ENCODE measurements at regions not wholly inside any gene's neighbourhood (a gene's known extent, or its start where the extent isn't known, plus 50 kb on each side); places are given as distances from the start of the nearest gene placed in this dataset.

DNA sequence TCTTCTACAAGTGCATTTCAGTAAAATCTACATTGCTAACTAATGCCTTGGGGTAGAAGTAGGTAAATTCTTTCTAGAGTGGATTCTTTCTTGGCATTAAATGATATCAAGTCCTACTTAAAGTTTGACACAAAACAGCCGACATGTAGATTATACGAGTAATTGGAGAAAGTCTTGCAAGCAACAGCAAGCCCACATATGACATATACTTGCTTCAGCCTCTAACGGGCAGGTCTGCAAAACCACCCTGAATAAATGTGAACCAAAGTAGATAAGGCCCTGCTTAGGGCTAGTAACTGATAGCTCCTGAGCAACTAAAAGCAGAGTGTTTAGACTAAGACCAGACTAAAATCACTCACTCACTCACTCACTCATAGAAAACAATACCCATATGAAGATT, 203.2 kb downstream of the LTN1 start:
- no peak for DNase-seq (ENCODE audit: low read depth)

DNA sequence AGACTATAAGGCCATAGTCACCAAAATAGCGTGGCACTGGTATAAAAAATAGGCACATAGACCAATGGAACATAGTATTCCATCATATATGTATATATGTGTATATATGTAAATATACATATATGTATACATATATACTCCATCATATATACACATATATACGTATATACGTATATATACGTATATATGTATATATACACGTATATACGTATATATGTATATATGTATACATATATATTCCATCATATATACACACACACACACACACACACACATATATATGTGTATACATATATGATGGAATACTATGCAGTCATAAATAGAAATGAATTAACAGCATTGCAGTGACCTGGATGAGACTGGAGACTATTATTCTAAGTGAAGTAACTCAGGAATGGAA, 204.6 kb downstream of the LTN1 start:
- no peak for DNase-seq (ENCODE audit: low read depth)

DNA sequence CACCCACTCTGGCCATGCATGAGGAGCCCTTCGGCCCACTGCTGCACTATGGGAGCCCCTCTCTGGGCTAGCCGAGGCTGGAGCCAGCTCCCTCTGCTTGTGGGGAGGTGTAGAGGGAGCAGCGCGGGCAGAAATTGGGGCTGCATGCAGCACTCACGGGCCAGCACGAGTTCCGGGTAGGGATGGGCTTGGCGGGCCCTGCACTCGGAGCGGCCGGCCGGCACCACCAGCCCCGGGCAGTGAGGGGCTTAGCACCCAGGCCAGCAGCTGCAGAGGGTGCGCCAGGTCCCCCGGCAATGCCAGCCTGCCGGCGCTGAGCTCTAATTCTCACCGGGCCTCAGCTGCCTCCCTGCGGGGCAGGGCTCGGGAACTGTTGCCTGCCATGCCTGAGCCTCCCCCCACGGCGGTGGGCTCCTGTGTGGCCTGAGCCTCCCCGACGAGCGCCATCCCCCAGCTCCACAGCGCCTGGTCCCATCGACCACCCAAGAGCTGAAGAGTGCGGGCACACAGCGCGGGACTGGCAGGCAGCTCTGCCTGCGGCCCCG, 209.0 kb downstream of the LTN1 start:
- DNase-seq (ENCODE audit: low read depth) = no peak

DNA sequence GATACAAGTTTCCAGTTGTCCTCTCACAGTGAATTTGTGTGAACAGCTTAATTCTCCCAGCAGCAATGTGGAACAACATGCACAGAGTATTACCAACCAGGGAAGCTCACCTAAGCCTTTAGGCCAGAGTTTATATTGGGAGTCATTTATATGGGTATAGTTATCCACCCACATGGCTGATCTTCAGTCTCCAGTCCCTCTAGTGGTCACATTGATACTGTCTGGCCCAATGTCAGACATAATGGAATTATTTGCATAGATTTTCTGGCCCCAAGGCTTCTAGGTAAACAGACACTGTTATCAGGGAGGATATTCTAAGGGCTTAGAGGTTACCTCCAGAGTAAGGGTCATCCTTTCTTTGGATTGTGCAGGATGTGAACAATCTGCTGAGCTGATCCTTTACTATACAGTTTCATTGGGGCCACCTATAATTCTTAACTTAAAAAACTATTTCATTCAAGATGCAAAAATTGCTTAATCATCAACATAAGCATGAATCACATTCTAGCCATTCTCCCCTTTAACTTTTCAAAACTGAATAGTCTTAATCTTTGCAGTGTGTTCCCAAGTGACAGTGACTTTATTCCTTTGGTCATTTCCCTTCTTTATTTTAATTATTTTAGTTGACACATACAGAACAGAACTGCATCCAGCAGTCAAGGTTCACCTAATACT, 210.9 kb downstream of the LTN1 start:
- DNase-seq (ENCODE audit: low read depth) = peak; percentile 42

DNA sequence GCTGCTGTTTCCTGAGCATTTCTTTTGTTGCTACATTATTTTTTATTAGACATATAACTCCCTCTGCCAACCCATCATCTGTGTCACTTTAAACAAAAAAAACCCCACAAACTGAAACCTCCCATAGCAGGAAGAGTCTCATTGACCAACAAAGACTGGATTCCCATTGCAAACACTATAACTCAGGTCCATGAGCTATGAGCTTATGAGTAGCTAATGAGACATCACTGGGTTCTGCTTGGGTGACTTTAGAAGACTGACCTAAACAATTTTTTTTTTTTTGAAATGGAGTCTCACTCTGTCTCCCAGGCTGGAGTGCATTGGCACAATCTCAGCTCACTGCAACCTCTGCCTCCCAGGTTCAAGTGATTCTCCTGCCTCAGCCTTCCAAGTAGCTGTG, 212.8 kb downstream of the LTN1 start:
- DNase-seq (ENCODE audit: low read depth) = peak; percentile 89

DNA sequence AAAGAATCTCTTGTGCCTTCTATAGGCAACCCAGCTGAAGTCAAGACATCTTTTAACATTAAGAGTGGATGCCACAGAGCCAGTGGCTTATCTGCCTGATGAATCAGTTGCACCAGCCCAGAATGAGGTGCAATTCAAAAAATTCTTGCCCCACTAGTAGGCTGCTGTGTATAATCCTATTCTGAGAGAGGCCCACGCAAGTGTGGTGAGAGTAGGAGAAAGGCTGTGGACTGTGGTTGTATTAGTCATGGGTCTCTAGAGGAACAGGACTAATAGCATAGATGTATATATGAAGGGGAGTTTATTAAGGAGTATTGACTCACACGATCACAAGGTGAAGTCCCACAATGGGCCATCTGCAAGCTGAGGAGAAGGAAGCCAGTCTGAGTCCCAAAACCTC, 216.4 kb downstream of the LTN1 start:
- DNase-seq (ENCODE audit: low read depth) = peak; percentile 86

DNA sequence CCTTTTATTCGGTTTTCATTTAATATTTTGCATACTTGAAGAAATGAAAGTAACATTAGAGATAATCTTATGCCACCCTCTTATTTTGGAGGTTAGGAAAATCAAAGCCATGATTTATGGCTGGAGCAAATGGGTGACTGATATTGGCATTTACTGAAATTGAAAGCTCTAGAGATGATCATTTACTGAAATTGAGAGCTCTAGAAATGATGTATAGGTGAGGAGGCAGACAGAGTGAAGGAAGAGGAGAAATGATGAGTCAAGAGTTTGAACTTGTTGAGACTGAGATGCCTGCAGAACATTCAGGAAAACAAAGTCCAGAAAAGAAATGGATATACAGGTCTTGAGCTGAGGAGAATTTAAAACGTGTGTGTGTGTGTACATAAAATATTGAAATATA, 217.6 kb downstream of the LTN1 start:
- no peak for DNase-seq (ENCODE audit: low read depth)

DNA sequence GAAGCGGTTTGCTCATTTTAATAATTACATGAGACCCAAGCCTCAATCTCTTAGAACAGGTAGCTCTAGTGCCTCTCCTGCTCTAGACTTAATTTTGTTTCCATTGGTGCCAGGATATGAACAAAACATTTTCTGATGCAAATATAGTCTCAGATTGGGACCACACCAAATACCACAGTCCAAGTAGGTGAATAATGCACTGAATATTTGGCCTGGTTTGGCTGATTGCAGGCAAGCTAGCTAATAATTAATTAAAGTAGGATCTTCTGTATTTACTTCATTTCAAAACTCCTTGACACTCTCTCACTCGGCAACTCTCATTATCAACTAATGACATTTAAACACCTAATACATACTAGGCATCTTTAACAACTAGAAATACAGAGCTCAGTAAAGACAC, 219.6 kb downstream of the LTN1 start:
- DNase-seq (ENCODE audit: low read depth) = peak; percentile 90

DNA sequence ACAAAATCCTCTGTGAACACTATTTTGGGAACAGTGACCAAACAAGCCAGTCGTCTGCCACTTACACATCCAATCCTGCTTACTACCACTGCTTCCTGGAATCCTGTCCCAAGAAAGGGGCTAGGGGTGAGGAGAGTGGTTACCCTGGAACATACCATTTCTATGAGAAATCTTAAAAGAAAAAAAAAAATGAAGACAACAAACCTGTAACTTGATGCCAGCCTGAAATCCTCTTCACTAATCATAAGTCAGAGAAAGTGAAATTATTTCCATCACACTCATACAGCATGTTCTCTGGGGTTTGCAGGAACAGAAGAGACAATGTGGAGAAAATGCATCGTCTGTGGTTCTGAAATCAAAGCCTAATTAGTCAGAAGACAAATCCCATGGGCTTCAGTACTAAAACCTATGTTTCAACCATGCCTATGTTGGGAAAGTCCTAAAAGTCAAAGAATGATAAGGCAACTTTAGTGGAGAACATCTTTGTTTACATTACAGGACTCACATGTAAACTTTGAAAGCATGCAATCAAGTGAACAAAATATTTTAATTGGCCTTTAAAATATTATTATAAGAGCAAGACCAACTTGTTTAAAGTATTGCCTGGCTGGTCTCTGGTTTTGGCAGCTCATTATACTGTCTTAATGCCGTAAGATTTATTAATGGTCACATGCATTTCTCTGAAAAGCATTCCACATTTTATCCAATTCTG, 220.7 kb downstream of the LTN1 start:
- DNase-seq (ENCODE audit: low read depth) = peak; percentile 95

DNA sequence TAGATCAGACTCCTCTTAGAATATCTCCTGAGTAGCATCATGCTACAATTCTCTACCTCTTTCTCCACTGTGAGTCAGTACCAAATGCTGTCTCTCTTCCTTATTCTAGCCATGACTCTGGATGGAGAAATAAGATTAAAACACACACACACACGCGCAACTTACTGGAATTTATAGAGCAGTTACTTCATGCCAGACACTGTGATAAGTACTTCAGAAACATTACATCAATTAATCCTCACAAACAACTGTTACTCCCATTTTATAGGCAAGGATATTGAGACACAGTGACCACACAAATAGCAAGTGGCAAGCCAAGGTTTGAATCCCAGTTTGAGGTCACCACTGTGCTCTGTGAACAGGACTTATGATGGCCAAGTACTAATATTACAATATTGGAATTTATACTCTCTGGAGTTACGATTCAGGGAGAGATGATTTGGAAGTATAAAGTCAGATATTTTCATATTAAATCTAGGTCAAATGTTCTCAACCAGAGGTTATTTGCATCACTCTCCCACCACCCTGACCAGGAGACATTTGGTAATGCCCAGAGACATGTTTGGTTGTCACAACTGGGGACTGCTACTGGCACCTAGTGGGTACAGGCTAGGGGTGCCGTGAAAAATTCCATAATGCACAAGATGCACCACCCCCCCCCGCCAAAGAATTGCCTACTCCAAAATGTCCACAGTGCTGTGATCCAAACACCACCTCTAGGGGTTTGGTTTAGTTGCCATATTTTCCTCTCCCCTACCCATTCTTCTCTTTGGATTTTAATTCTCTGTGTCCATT, 221.6 kb downstream of the LTN1 start:
- peak; percentile 40 for DNase-seq (ENCODE audit: low read depth)

DNA sequence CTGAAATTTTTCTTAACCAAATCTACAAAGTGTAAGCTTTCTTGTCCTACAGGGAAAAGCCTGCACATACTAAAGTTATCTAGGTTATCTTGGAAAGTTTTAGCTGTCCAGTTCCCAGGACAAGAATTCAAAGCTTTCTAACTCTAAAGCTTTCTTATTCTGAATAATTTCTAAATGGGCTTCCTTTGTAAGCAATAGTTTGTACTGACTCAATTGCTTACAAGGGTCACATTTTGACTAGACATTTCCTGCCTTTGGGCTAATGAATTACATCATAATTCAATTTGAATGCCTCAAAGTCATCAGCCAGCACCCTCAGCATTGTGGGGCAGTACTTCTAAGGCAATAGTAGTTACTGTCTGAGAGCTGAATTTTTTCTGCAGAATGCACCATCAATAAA, 223.0 kb downstream of the LTN1 start:
- DNase-seq (ENCODE audit: low read depth) = peak; percentile 75

DNA sequence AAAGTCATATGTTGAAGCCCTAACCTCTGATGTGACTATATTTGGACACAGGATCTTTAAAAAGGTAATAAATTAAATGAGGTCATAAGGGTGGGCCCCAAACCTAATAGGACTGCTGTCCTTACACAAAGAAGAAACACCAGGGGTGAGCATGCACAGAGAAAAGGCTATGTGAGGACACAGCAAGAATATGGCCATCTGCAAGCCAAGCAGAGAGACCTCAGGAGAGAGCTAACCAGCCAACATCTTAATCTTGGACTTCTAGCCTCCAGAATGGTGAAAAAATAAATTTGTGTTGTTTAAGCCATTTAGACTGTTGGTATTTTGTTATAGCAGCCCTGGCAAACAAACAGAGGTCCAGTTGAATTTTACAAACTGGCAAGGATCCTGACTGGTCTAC, 223.9 kb downstream of the LTN1 start:
- DNase-seq (ENCODE audit: low read depth) = no peak

DNA sequence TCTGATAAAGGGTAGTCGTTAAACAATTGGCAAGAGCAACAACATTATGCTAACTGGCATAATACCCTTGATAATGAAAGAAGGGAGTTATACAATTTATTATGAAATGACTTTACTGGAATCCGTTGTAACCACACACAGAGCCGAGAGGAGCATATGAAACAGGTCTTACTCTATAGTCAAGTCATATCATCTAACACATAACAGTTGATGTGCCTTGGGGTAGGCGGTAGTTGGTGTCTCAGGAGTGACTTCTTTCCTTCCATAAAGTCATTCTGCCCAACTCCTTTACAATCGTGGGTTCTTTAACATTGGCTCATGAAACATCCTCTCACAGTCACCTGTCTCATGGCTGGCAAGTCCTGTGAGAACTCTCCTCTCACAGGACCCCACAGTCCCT, 225.2 kb downstream of the LTN1 start:
- DNase-seq (ENCODE audit: low read depth) = no peak

DNA sequence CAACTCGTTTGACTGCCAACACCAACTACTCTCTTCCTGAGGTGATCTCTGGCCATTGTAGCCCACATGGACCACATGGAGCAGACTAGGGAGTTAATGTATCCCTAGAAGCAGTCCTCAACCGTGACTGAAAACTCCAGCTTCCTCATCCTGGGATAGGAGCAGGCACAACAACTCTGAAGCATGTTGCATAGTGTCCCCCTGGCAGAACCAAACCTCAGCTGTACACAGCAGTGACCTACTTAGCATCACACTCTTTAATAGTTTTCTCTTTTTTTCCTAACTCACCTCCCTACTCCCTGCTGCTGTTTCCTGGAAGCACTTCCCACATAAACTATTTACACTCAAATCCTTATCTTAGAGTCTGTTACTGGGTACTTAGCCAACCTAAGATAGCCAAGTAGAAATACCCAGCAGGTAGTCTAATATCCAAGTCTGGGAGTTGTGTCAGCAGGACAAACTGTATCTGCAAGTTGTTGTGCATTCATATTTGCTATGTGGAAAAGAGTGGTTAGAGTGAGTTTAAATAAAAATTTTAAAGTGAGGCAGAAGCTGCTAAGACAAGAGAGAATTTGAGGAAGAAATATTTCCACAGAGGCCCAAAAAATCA, 228.8 kb downstream of the LTN1 start:
- DNase-seq (ENCODE audit: low read depth) = no peak

DNA sequence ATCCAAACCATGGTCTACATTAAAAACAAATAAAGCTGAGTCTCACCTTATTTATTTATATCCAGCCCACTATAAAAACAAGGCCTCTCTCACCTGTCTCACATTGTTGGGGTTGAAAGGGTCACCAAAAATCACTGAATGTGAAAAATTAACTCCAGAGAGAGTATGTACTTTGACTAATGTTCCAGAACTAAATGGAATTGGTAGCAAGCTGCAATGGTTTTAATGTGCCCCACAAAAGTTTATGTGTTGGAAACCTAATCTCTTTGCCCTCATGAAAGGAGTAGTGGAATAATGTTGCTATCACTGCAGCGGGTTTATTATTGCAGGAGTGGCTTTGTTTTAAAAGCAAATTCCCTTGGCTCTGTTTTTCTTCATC, 230.3 kb downstream of the LTN1 start:
- DNase-seq (ENCODE audit: low read depth) = peak; percentile 56

DNA sequence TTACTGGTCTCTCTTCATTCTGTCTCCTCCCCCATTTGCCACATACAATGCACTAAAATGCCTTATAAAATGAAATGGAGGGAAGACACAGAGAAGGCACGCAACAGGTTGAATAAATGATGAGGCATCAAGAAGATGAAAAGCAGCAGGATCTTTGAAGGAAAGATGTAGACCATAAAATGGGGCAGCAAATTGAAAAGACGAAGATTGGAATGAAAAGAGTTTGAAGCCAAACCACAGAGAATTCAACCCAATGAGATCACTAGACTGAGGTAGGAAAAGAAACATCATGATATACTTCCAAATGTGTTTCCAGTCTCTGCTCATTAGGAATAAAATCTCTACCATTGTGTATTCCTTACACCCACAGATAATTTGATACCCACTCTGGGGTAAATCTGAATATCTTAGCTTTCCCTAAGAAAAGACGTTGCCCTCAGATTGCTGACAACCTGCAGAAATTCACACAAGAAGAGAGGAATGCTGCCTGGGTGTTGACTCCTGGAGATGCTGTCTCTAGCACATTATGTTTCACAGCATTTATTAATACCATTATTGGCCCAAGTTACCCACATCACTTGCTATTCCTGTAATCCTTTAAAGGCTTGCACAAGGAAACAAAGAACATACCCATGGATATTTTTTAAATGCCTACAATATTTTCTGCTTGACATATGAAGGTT, 230.9 kb downstream of the LTN1 start:
- peak; percentile 36 for DNase-seq (ENCODE audit: low read depth)

DNA sequence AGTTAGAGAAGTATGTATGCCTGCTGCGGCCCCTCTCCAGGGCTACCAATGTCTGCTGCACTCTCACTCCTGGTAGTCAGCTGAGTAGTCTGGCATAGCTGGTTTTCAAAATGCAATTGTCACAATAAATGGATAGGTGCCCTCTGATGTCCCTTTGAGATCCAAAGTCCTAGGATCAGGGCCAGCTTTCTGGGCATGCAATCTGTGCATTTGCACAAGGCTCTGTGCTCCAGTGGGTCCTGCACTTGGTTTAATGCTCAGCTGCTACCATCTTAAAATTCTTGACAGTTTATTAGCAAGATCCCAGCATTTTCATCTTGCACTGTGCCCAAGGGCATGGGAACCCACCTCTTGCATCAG, 233.8 kb downstream of the LTN1 start:
- DNase-seq (ENCODE audit: low read depth) = no peak

DNA sequence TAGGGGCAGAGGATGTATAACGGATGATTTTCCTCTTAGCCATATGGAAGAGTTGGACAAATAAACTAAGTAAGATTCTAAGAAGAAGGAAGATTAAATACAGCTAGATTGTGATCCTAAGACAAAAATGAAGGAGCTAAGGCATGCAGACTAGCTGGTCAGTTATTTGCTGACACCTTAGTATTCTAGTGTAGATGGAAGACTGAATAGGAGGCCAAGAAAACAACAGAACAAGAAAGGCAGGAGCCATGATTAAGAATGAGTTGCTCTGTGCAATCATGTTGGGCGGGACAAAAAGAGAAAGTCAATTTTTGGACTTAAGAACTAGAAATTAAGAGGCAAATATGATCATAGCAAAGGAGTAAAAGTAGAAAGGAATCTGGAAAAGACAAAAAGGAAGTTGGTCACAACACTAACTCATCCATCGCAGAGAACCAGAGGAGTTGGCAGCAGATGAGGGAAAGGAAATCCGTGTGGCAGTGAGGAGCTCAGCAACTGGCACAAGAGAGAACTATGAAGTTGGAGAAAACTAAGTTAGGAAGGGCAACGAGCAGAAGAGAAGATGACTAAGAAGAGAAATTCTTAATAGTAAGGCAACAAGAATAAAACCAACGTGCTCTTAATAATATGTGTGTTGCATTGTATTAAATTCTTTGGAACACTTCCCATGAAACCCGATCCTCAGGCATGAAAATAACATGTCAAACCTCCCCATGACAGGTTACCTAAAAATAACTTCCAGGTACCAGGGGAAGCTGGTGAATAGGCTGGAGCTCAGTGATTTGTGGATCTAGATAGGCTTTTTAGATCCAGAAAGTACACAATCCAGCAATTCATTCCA, 234.4 kb downstream of the LTN1 start:
- DNase-seq (ENCODE audit: low read depth) = no peak

DNA sequence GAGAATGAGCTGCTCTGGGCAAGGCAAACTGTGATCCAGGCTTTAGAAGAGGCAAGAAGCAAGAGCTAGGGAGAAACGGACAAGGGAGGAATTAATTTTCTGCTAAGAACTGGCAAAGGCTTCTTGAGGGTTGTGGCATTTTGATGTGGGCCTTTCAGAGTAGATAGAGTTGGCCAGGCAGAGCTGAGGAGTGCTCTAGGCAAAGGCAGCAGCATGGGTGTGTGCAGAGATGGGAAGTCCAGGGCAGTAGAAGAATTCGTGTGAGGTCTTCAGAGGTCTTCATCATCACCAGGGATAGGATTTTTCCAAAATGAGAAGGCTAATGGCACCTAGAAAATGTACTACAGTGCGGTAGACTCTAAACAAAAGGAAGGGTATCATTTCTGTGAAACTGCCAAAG, 237.8 kb downstream of the LTN1 start:
- DNase-seq (ENCODE audit: low read depth) = no peak

DNA sequence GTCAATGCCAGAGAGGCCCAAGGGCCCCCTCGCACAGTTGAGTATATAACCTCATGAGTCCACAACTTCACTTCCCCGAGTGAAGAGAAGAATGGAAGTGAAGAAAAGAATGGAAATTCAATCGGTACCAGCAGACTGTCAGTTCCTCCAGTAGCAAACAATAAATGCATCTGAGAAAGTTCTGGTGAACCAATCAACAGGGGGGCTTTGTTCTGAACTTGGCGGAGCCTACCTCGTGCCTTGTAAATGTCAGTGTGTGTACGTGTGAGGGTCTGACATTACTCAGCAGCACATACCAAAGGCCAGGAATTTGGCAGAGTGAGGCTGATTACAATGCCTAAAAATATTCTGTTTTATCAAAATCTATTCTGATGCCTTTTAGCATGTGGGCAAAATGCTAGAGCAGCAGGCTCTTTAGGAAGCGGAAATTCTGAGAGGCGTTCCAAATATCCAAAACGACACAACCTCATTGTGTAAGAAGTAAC, 238.5 kb downstream of the LTN1 start:
- no peak for DNase-seq (ENCODE audit: low read depth)

DNA sequence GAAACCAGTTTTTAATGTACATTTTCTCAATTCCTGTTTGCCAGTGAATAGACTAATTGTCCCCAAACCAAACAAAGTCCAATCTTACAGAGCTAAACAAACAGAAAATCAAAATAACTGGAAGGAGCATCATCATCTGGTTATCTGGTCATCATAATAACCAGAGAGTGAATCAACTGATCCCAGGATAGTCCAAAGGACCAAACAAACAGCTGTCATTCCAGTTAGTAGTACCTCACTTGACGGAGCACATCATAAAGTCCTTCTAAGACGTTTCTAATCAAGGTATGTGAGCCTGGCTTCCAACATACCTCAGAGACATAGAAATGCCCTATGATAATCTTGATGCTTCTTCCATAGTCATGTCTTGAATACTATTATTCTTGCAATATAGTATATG, 240.5 kb downstream of the LTN1 start:
- DNase-seq (ENCODE audit: low read depth) = no peak

All from renal cortical epithelial cell (primary cell).